GM21717 (cell line): ENCODE measurements at regions not wholly inside any gene's neighbourhood (a gene's known extent, or its start where the extent isn't known, plus 50 kb on each side); places are given as distances from the start of the nearest gene placed in this dataset.
"Not testable (repeated sequence)": the region's sequence is repeated elsewhere in the genome, so short reads cannot be mapped to it uniquely, and the experiment has no call there.

ENCODE experiments used
- ATAC-seq: cut with Tn5 transposase; IDR thresholded peaks from one replicate; pipeline ENCODE4 v1.9.1; 2021; ENCODE audit warnings: mild to moderate bottlenecking, moderate library complexity; ENCODE audit not compliant: unreplicated experiment

- ATAC-seq, result no peak
Measured at GRCh38 chr6:56904068-56904467, 50.8 kb upstream of the BEND6 start.

GRCh38 chr6:56902641-56903464 lies 52.1 kb upstream of the BEND6 start:
- ATAC-seq, result no peak

GRCh38 chr6:56900784-56901183 lies 54.1 kb upstream of the BEND6 start:
- no peak for ATAC-seq

GRCh38 chr6:56899753-56900152 lies 55.2 kb upstream of the BEND6 start:
- ATAC-seq, result no peak

GRCh38 chr6:56899311-56899710 lies 55.6 kb upstream of the BEND6 start:
- ATAC-seq, result no peak

- ATAC-seq, result no peak
Measured at GRCh38 chr6:56897789-56898529, 56.9 kb upstream of the BEND6 start.

GRCh38 chr6:56891754-56892153 lies 63.2 kb upstream of the BEND6 start:
- no peak for ATAC-seq

GRCh38 chr6:56890683-56891429 lies 64.1 kb upstream of the BEND6 start:
- ATAC-seq, result peak; percentile 97

GRCh38 chr6:56890066-56890465 lies 64.8 kb upstream of the BEND6 start:
- no peak for ATAC-seq

GRCh38 chr6:56889492-56889891 lies 65.4 kb upstream of the BEND6 start:
- no peak for ATAC-seq

GRCh38 chr6:56888687-56889086 lies 66.2 kb upstream of the BEND6 start:
- no peak for ATAC-seq

GRCh38 chr6:56887086-56887485 lies 67.8 kb upstream of the BEND6 start:
- ATAC-seq, result no peak

- ATAC-seq, result no peak
Measured at GRCh38 chr6:56877922-56878321, 77.0 kb upstream of the BEND6 start.

- ATAC-seq, result no peak
Measured at GRCh38 chr6:56875961-56876360, 78.9 kb upstream of the BEND6 start.

GRCh38 chr6:56875523-56875922 lies 79.4 kb upstream of the BEND6 start:
- no peak for ATAC-seq

- ATAC-seq, result no peak
Measured at GRCh38 chr6:56874328-56874727, 80.6 kb upstream of the BEND6 start.

GRCh38 chr6:56870053-56870452 lies 84.9 kb upstream of the BEND6 start:
- ATAC-seq, result not testable (repeated sequence)

GRCh38 chr6:56869346-56869745 lies 85.6 kb upstream of the BEND6 start:
- ATAC-seq, result no peak

GRCh38 chr6:56868687-56869086 lies 86.2 kb upstream of the BEND6 start:
- no peak for ATAC-seq

GRCh38 chr6:56866917-56867522 lies 87.9 kb upstream of the BEND6 start:
- ATAC-seq, result no peak
